GM12878 (cell line): ENCODE measurements at regions not wholly inside any gene's neighbourhood (a gene's known extent, or its start where the extent isn't known, plus 50 kb on each side); places are given as distances from the start of the nearest gene placed in this dataset.

Experiments used
- ATAC-seq: fragments of 200-7000 bp; cut with Tn5 transposase; 3 replicates; pipeline ENCODE4 v1.9.1; 2020; ENCODE audit warnings: mild to moderate bottlenecking, moderate library complexity
- BruUV-seq: library from RNA; stranded (reverse); fragments of 400-500 nt; replicated peaks from 2 replicates; lab custom pipeline; 2021; lab: Mats Ljungman, UMichigan
- CTCF ChIA-PET: fragments of 300-600 bp; sonication (Branson Sonifier 250); formaldehyde crosslinking; extraction: SDS; loops from one replicate; lab custom pipeline; 2021; ENCODE audit warnings: inconsistent platforms; lab: Yijun Ruan, JAX
- POLR2A ChIA-PET: fragments of 350-600 bp; formaldehyde crosslinking; extraction: SDS; loops from one replicate; lab custom pipeline; 2021; ENCODE audit warnings: inconsistent platforms; lab: Charles Lee
- RAD21 ChIA-PET: fragments of 300-600 bp; sonication (Branson Sonifier 250); formaldehyde crosslinking; loops from one replicate; lab custom pipeline; 2023; ENCODE audit warnings: antibody characterized with exemption; ENCODE audit not compliant: unreplicated experiment; lab: Charles Lee
- SMC1A ChIA-PET: fragments of 300-600 bp; sonication (Branson Sonifier 250); formaldehyde crosslinking; loops from one replicate; lab custom pipeline; 2023; ENCODE audit not compliant: unreplicated experiment, uncharacterized antibody; lab: Charles Lee
- DNase-seq: peaks from one replicate; pipeline ENCODE4 v3.0.0-alpha.2; 2011; ENCODE audit warnings: low read depth, low spot score
- FAIRE-seq: peaks from 3 replicates; lab custom pipeline; 2011; peaks lifted over from hg19 to GRCh38; lab: Jason Lieb, UNC
- H2AFZ ChIP-seq: 2 replicates; pipeline ENCODE4 v1.6.0; 2011; ENCODE audit warnings: low read depth, low read length, control low read depth; ENCODE audit not compliant: control insufficient read depth
- H3K27ac ChIP-seq: 2 replicates; pipeline ENCODE4 v1.5.1; 2011; ENCODE audit warnings: control low read depth; ENCODE audit not compliant: control insufficient read depth, insufficient read depth
- H3K27me3 ChIP-seq, 2 experiments: replicated peaks in 1 of 2; 2 replicates each; pipeline versions ENCODE4 v1.6.0 to v1.6.1; 2011; ENCODE audit warnings: low read length in 1 of 2; ENCODE audit not compliant: control insufficient read depth in 2 of 2, insufficient read depth in 2 of 2
- H3K36me3 ChIP-seq, 2 experiments: 2 replicates each; pipeline ENCODE4 v1.5.1; 2011; ENCODE audit warnings: low read length in 1 of 2; ENCODE audit not compliant: control insufficient read depth in 2 of 2, insufficient read depth in 2 of 2
- H3K4me1 ChIP-seq: 2 replicates; pipeline ENCODE4 v1.6.1; 2011; ENCODE audit warnings: mild to moderate bottlenecking, low read length, moderate library complexity, mixed read lengths; ENCODE audit not compliant: control insufficient read depth, insufficient read depth
- H3K4me2 ChIP-seq: 2 replicates; pipeline ENCODE4 v1.6.0; 2011; ENCODE audit warnings: control low read depth; ENCODE audit not compliant: control insufficient read depth, insufficient read depth
- H3K4me3 ChIP-seq: fragments of 200-600 bp; sonication (generic); 2 replicates; pipeline ENCODE4 v1.5.1; 2016
- H3K79me2 ChIP-seq: 2 replicates; pipeline ENCODE4 v1.6.0; 2011; ENCODE audit warnings: low read length; ENCODE audit not compliant: control insufficient read depth, insufficient read depth
- H3K9ac ChIP-seq: 2 replicates; pipeline ENCODE4 v1.8.0; 2011; ENCODE audit warnings: low read length, control low read depth, mixed read lengths; ENCODE audit not compliant: control insufficient read depth, insufficient read depth
- H3K9me3 ChIP-seq: replicated peaks from 3 replicates; pipeline ENCODE4 v1.5.1; 2011; ENCODE audit warnings: mild to moderate bottlenecking, low read length; ENCODE audit not compliant: control insufficient read depth, insufficient read depth
- H4K20me1 ChIP-seq: 2 replicates; pipeline ENCODE4 v1.6.0; 2011; ENCODE audit not compliant: control insufficient read depth, insufficient read depth
- BRCA1 ChIP-seq: IDR thresholded peaks from 2 replicates; pipeline ENCODE4 v1.6.1; 2011; ENCODE audit warnings: low read depth, low read length, improper control_type of control experiment
- ESRRA ChIP-seq: IDR thresholded peaks from 2 replicates; pipeline ENCODE4 v1.6.1; 2012; ENCODE audit warnings: mild to moderate bottlenecking, low read length, improper control_type of control experiment
- IRF4 ChIP-seq: IDR thresholded peaks from 2 replicates; pipeline ENCODE4 v1.6.1; 2011; ENCODE audit warnings: low read depth, low read length
- JUNB ChIP-seq: IDR thresholded peaks from 2 replicates; pipeline ENCODE4 v1.6.1; 2016; ENCODE audit warnings: antibody characterized with exemption, mild to moderate bottlenecking
- MTA2 ChIP-seq: fragments of 450-650 bp; IDR thresholded peaks from 2 replicates; pipeline ENCODE4 v1.6.1; 2016; ENCODE audit warnings: low read depth, mild to moderate bottlenecking, moderate library complexity
- SUZ12 ChIP-seq: fragments of 200-600 bp; sonication (generic); IDR thresholded peaks from one replicate; pipeline ENCODE4 v1.6.1; 2018; ENCODE audit warnings: antibody characterized with exemption, mild to moderate bottlenecking; ENCODE audit not compliant: unreplicated experiment
- WGBS: methylation state at CpG from one replicate; pipeline ENCODE4 v1.1.6; 2016; ENCODE audit warnings: low lambda C conversion rate; ENCODE audit not compliant: insufficient replicate concordance, insufficient coverage; ENCODE audit errors: missing lambda C conversion rate; 5-methylcytosine and 5-hydroxymethylcytosine counted together
- in situ Hi-C: fragments of 300-500 bp; cut with MboI; formaldehyde crosslinking; loops from 9 replicates; pipeline ENCODE4 v1.14.3; 2018; ENCODE audit warnings: mixed read lengths
- intact Hi-C: fragments of 100-400 bp; cut with micrococcal nuclease; formaldehyde crosslinking; loops from one replicate; pipeline ENCODE4 v1.14.2; 2022; ENCODE audit not compliant: unreplicated experiment
- TF ChIP-seq, protein P1 (sequence below): IDR thresholded peaks from 2 replicates; pipeline ENCODE4 v1.6.1; 2012; ENCODE audit warnings: low read depth, low read length, improper control_type of control experiment

DNA sequence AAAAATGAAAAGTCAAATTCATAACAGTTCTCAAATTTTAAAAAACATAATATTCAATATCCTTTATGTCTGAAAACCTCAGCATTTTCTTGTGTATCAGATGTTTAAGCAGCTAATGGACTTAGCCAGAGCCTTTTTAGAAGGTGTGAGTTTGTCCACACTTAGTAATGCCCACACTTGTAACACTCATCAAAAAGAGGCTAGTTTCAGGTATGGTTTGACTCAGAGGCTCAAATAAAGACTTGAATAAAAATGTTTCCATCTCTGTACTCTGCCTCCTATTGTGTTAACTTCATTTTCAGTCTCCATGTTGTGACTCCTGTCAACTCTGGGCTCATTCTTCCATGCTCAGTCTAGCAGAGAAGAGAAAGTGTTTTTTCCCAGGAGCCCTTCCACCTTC is 311.6 kb downstream of the IRS1 start:
- in situ Hi-C loops: no loop called here
- H3K4me3 ChIP-seq: no peak overlapping the region
- CTCF ChIA-PET: interaction anchor here (1.0 kb wide), 1 partner anchor 107 kb away, joined by 3 read pairs; no protein-coding TSS in a partner anchor
- FAIRE-seq (no peak), ATAC-seq (peak; percentile 84), DNase-seq (no peak)
- RAD21 ChIA-PET: no interaction called here
- no peaks in the 10 kb centered on the region for H3K36me3 ChIP-seq
- H3K9me3 ChIP-seq: no peaks in the 10 kb centered on the region
- no peaks in the 10 kb centered on the region for H3K27me3 ChIP-seq
- no peak overlapping the region for H3K9ac ChIP-seq
- intact Hi-C loops: no loop called here
- no peak overlapping the region for H2AFZ ChIP-seq
- H4K20me1 ChIP-seq: no peaks in the 10 kb centered on the region
- TF ChIP-seq BRCA1 (no peak), MTA2 (no peak), JUNB (peak; percentile 46; the same call in 1 of the 2 replicates)
- H3K79me2 ChIP-seq: no peaks in the 10 kb centered on the region
- no TSS peak for BruUV-seq
- SMC1A ChIA-PET: no interaction called here
- no peak overlapping the region for H3K27ac ChIP-seq
- no peak overlapping the region for H3K4me2 ChIP-seq
- H3K4me1 ChIP-seq: no peaks in the 10 kb centered on the region; the same call in 1 of the 2 replicates
- POLR2A ChIA-PET: no interaction called here

DNA sequence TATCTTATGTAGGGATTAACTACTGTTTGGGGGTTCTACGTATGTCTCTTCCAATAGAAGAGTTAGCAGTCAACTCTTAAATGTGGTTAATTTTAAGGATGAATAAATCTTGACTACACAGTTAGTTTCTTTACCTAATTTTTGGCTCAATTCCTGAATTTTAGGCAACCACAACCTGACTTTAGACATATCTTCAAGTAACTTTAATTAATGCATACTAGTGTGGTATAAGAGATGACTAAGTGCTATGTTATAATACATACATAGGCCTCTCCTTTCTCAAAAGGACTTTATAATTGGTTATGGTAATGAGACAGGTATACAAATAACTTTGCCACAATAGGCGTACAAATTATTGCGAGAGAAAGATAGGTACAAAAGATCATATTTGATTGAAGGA is 312.0 kb downstream of the IRS1 start:
- Histone ChIP-seq H3K27ac (no peak overlapping the region), H3K27me3 (no peaks in the 10 kb centered on the region), H4K20me1 (no peaks in the 10 kb centered on the region), H3K36me3 (no peaks in the 10 kb centered on the region), H3K4me1 (no peaks in the 10 kb centered on the region; the same call in 1 of the 2 replicates), H2AFZ (no peak overlapping the region), H3K9me3 (no peaks in the 10 kb centered on the region), H3K79me2 (no peaks in the 10 kb centered on the region), H3K4me2 (no peak overlapping the region), H3K4me3 (no peak overlapping the region), H3K9ac (no peak overlapping the region)
- no TSS peak for BruUV-seq
- SMC1A ChIA-PET: no interaction called here
- 77% methylated on average over 3 of the region's 3 CpGs for WGBS
- RAD21 ChIA-PET: no interaction called here
- in situ Hi-C loops (no loop called here), intact Hi-C loops (no loop called here)
- TF ChIP-seq MTA2: peak; percentile 45; the same call in 1 of the 2 replicates
- TF ChIP-seq ESRRA: no peak
- TF ChIP-seq IRF4: no peak
- TF ChIP-seq, protein P1, sequence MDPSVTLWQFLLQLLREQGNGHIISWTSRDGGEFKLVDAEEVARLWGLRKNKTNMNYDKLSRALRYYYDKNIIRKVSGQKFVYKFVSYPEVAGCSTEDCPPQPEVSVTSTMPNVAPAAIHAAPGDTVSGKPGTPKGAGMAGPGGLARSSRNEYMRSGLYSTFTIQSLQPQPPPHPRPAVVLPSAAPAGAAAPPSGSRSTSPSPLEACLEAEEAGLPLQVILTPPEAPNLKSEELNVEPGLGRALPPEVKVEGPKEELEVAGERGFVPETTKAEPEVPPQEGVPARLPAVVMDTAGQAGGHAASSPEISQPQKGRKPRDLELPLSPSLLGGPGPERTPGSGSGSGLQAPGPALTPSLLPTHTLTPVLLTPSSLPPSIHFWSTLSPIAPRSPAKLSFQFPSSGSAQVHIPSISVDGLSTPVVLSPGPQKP: no peak
- TF ChIP-seq SUZ12: no peak
- no peak for FAIRE-seq
- DNase-seq: no peak
- ATAC-seq: peak; percentile 56
- POLR2A ChIA-PET: no interaction called here
- CTCF ChIA-PET: no interaction called here
